ENCODE measurements at regions not wholly inside any gene's neighbourhood (a gene's known extent, or its start where the extent isn't known, plus 50 kb on each side); places are given as distances from the start of the nearest gene placed in this dataset.

DNA sequence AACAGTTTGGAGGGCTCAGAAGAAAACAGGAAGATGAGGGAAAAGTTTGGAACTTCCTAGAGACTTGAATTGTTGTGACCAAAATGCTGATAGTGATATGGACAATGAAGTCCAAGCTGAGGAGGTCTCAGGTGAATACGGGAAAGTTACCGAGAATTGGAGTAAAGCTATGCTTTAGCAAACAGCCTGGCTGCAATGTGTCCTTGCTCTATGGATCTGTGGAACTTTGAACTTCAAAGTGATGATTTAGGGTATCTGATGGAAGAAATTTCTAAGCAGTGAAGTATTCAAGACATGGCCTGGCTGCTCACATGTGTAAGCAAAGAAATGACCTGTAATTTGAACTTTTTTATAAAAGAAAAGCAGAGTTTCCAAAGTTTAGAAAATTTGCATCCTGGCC, 240.2 kb upstream of the KLF14 start:
- TF ChIP-seq POU2F2 (IDR thresholded peaks at IDR 0.05; ENCODE audit: low read depth, low read length) (no peak), POLR2A (IDR thresholded peaks at IDR 0.05; ENCODE audit: low read depth, low read length) (no peak)
